ENCODE measurements at regions not wholly inside any gene's neighbourhood (a gene's known extent, or its start where the extent isn't known, plus 50 kb on each side); places are given as distances from the start of the nearest gene placed in this dataset.
"Not testable (repeated sequence)": the region's sequence is repeated elsewhere in the genome, so short reads cannot be mapped to it uniquely, and the experiment has no call there.

- not testable (repeated sequence) for TF ChIP-seq EZH2phosphoT487 (IDR thresholded peaks at IDR 0.05; ENCODE audit: insufficient read depth, low read depth); EZH2 (IDR thresholded peaks at IDR 0.05; ENCODE audit: insufficient read depth, poor library complexity, severe bottlenecking)
Observed at GRCh38 chr21:10412928-10413246, 108.5 kb upstream of the TPTE start.
